Smooth muscle cell (in vitro differentiated cells): ENCODE measurements at regions not wholly inside any gene's neighbourhood (a gene's known extent, or its start where the extent isn't known, plus 50 kb on each side); places are given as distances from the start of the nearest gene placed in this dataset.

Experiments
- DNase-seq: peaks from one replicate; lab custom pipeline; 2025; ENCODE audit not compliant: unreplicated experiment; lab: John Stamatoyannopoulos, UW
- H2AFZ ChIP-seq: fragments of 200-600 bp; sonication (generic); 2 replicates; pipeline ENCODE4 v1.6.0; 2016; ENCODE audit warnings: antibody characterized with exemption, low read depth, mild to moderate bottlenecking
- H3F3A ChIP-seq: fragments of 200-600 bp; sonication (generic); 2 replicates; pipeline ENCODE4 v1.6.0; 2017; ENCODE audit warnings: antibody characterized with exemption, low read depth
- H3K27ac ChIP-seq: fragments of 200-600 bp; sonication (generic); 2 replicates; pipeline ENCODE4 v1.5.1; 2016; ENCODE audit warnings: low read depth, mild to moderate bottlenecking
- H3K27me3 ChIP-seq: fragments of 200-600 bp; sonication (generic); 2 replicates; pipeline ENCODE4 v1.6.1; 2016; ENCODE audit warnings: low read depth, mild to moderate bottlenecking
- H3K36me3 ChIP-seq: fragments of 200-600 bp; sonication (generic); 2 replicates; pipeline ENCODE4 v1.5.1; 2016; ENCODE audit warnings: low read depth
- H3K4me1 ChIP-seq: fragments of 200-600 bp; sonication (generic); 2 replicates; pipeline ENCODE4 v1.5.1; 2016; ENCODE audit warnings: low read depth
- H3K4me2 ChIP-seq: fragments of 200-600 bp; sonication (generic); 2 replicates; pipeline ENCODE4 v1.6.0; 2016; ENCODE audit warnings: mild to moderate bottlenecking
- H3K4me3 ChIP-seq: fragments of 200-600 bp; sonication (generic); 2 replicates; pipeline ENCODE4 v1.5.1; 2016; ENCODE audit warnings: mild to moderate bottlenecking
- H3K79me2 ChIP-seq: fragments of 200-600 bp; sonication (generic); 2 replicates; pipeline ENCODE4 v1.6.0; 2016; ENCODE audit warnings: low read depth, mild to moderate bottlenecking
- H3K9ac ChIP-seq: fragments of 200-600 bp; sonication (generic); 2 replicates; pipeline ENCODE4 v1.6.0; 2016; ENCODE audit warnings: low read depth
- H3K9me3 ChIP-seq: fragments of 200-600 bp; sonication (generic); replicated peaks from 2 replicates; pipeline ENCODE4 v1.5.1; 2016; ENCODE audit warnings: low read depth
- H4K20me1 ChIP-seq: fragments of 200-600 bp; sonication (generic); 2 replicates; pipeline ENCODE4 v1.6.0; 2016; ENCODE audit warnings: low read depth
- WGBS: methylation state at CpG from one replicate; pipeline ENCODE4 v1.1.7; 2016; ENCODE audit warnings: low lambda C conversion rate; 5-methylcytosine and 5-hydroxymethylcytosine counted together
- TF ChIP-seq, protein P1 (sequence below): fragments of 200-600 bp; sonication (generic); IDR thresholded peaks from 2 replicates; pipeline ENCODE4 v1.5.1; 2017; ENCODE audit warnings: borderline replicate concordance, mild to moderate bottlenecking, antibody characterized with exemption; ENCODE audit not compliant: insufficient read depth, poor library complexity, severe bottlenecking

DNA sequence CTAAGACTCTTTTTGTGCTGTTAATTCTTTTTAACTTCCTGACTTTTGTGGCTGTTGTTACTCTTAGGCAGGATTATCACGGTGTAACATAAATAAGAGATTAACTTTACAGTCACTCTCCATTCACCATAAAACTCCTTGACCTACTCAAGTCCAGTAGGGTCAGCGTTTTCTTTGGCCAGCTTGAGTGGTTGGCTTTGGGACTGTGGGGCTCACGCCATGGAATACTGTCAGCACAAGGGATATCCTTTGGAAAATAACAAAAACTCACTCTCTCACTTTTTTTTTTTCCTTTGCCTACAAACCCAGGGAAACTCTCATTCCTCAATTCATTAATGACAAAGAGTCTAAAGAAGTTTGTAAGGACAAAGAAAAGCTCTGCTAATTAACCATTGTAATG, 89.4 kb upstream of the TLL1 start:
- no peak for DNase-seq
- TF ChIP-seq, protein P1, sequence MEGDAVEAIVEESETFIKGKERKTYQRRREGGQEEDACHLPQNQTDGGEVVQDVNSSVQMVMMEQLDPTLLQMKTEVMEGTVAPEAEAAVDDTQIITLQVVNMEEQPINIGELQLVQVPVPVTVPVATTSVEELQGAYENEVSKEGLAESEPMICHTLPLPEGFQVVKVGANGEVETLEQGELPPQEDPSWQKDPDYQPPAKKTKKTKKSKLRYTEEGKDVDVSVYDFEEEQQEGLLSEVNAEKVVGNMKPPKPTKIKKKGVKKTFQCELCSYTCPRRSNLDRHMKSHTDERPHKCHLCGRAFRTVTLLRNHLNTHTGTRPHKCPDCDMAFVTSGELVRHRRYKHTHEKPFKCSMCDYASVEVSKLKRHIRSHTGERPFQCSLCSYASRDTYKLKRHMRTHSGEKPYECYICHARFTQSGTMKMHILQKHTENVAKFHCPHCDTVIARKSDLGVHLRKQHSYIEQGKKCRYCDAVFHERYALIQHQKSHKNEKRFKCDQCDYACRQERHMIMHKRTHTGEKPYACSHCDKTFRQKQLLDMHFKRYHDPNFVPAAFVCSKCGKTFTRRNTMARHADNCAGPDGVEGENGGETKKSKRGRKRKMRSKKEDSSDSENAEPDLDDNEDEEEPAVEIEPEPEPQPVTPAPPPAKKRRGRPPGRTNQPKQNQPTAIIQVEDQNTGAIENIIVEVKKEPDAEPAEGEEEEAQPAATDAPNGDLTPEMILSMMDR: no peak
- Histone ChIP-seq H3F3A (no peaks in the 10 kb centered on the region), H3K4me2 (no peak overlapping the region), H3K9me3 (no peaks in the 10 kb centered on the region), H3K36me3 (no peaks in the 10 kb centered on the region), H3K27ac (no peak overlapping the region), H3K9ac (no peak overlapping the region), H4K20me1 (no peaks in the 10 kb centered on the region), H3K4me1 (no peaks in the 10 kb centered on the region), H2AFZ (no peak overlapping the region), H3K27me3 (no peaks in the 10 kb centered on the region), H3K79me2 (no peaks in the 10 kb centered on the region), H3K4me3 (no peak overlapping the region)
- WGBS: 24% methylated on average over 3 of the region's 3 CpGs

DNA sequence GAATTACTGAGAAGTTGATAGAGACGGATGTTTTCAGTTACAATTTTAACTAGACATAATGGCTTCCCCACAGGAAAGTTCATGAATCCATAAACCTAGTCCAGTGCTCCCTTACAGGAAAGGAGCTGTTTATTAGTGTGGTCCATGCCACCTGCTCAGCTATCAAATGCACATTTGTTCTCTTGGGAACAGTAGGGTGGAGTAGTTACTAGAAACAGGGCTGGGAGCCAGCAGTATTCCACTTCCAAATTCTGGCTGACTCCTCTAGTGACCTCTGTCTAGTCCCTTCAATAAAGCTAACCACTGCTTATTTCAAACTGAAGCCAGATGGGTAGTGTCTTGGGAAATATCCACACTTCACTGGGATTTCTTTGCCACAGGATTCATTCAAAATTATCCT, 88.4 kb upstream of the TLL1 start:
- Histone ChIP-seq H3K36me3 (no peaks in the 10 kb centered on the region), H4K20me1 (no peaks in the 10 kb centered on the region), H3K4me1 (no peaks in the 10 kb centered on the region), H3K9me3 (no peaks in the 10 kb centered on the region), H3K27me3 (no peaks in the 10 kb centered on the region), H3K9ac (no peak overlapping the region), H3K4me2 (no peak overlapping the region), H3F3A (no peaks in the 10 kb centered on the region), H2AFZ (no peak overlapping the region), H3K79me2 (no peaks in the 10 kb centered on the region), H3K4me3 (no peak overlapping the region), H3K27ac (no peak overlapping the region)
- WGBS: 85% methylated on average over 1 of the region's 1 CpG
- DNase-seq: no peak
- TF ChIP-seq, protein P1: no peak

DNA sequence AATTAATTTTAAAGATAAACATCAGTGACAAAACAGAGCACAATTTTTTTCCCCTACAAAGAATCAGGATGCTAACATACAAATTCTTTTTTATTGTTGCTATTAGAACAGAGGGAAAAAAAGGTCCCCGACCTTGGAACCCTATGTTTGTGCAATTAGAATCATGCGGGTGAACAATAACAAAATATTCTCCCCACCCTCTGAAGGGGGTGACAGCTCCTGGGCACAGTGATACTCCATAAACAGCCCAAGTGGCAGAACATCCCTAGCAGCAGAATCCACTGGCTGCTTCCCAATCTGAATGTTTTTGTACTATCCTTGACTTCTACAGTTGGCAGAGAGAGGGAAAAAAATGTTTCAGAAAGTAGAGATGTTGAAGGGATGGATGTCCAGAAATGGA, 87.7 kb upstream of the TLL1 start:
- TF ChIP-seq, protein P1: no peak
- no peaks in the 10 kb centered on the region for H3K27me3 ChIP-seq
- no peak for DNase-seq
- no peaks in the 10 kb centered on the region for H3F3A ChIP-seq
- WGBS: 88% methylated on average over 2 of the region's 2 CpGs
- H3K79me2 ChIP-seq: no peaks in the 10 kb centered on the region
- H3K36me3 ChIP-seq: no peaks in the 10 kb centered on the region
- no peak overlapping the region for H3K27ac ChIP-seq
- H3K9ac ChIP-seq: no peak overlapping the region
- H3K4me3 ChIP-seq: no peak overlapping the region
- H3K4me2 ChIP-seq: no peak overlapping the region
- H2AFZ ChIP-seq: no peak overlapping the region
- no peaks in the 10 kb centered on the region for H4K20me1 ChIP-seq
- no peaks in the 10 kb centered on the region for H3K9me3 ChIP-seq
- H3K4me1 ChIP-seq: no peaks in the 10 kb centered on the region

DNA sequence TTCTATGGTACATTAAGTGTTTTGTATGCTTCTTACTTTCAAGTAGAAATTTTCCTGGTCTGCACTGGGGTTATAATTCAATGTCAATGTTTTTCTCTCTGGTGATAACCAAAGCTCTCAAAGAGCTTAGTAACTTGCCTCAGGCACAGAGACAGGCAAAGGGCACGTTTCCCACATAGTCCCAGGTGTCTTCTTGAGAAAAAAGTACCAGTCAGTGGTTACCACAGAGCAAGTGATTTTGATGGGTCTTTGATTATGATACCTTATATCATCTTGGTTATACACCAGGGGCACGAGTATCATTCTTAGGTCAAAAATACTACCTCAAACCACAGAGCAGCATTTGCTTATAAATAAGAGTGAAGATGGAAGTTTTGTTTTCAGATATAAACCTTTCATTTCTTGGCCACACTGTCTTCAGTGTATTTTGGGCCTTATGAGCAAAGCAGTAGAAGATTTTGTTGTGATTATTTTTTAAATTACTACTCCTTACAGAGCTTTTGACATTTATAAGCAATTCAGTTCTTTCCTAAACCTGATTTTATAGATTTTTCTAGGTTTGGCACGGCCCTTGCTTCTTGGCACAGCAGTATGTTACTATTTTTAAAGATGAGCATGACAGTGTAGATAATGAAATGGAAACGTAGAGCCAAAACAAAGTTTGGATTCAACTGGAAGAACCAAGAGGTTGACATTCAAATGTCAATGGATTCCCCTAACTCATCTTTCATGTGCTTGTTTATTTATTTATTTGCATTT, 85.3 kb upstream of the TLL1 start:
- Histone ChIP-seq H3K4me3 (no peak overlapping the region), H3K79me2 (no peaks in the 10 kb centered on the region), H3K27me3 (no peaks in the 10 kb centered on the region), H3F3A (no peaks in the 10 kb centered on the region), H4K20me1 (no peaks in the 10 kb centered on the region), H3K4me2 (no peak overlapping the region), H3K9ac (no peak overlapping the region), H3K36me3 (no peaks in the 10 kb centered on the region), H3K9me3 (no peaks in the 10 kb centered on the region), H3K4me1 (no peaks in the 10 kb centered on the region), H2AFZ (no peak overlapping the region), H3K27ac (no peak overlapping the region)
- 71% methylated on average over 4 of the region's 4 CpGs for WGBS
- DNase-seq: no peak
- TF ChIP-seq, protein P1: no peak
